ENCODE measurements at regions not wholly inside any gene's neighbourhood (a gene's known extent, or its start where the extent isn't known, plus 50 kb on each side); places are given as distances from the start of the nearest gene placed in this dataset.
"Not testable (repeated sequence)": the region's sequence is repeated elsewhere in the genome, so short reads cannot be mapped to it uniquely, and the experiment has no call there.

- Histone ChIP-seq H3K4me3 (ENCODE audit: low read length) (no peak overlapping the region), H3F3A (ENCODE audit: insufficient read depth, low read length, poor library complexity, severe bottlenecking) (no peaks in the 10 kb centered on the region), H3K36me3 (ENCODE audit: insufficient read depth, low read length) (no peaks in the 10 kb centered on the region), H3K4me2 (ENCODE audit: low read length) (no peak overlapping the region), H3K27me3 (ENCODE audit: insufficient read depth, low read depth, low read length) (no peaks in the 10 kb centered on the region), H3K27ac (ENCODE audit: low read length) (no peak overlapping the region), H2AFZ (ENCODE audit: low read depth, low read length) (no peak overlapping the region), H3K9ac (ENCODE audit: low read length) (no peak overlapping the region), H3K79me2 (replicated peaks; ENCODE audit: insufficient read depth, low read length) (no peaks in the 10 kb centered on the region), H4K20me1 (ENCODE audit: insufficient read depth) (no peaks in the 10 kb centered on the region), H3K9me2 (ENCODE audit: insufficient read depth, low read length) (no peaks in the 10 kb centered on the region), H3K9me3 (ENCODE audit: low read length) (no peaks in the 10 kb centered on the region)
- TF ChIP-seq TAF1 (IDR thresholded peaks at IDR 0.05; ENCODE audit: low read depth) (no peak), RAD21 (conservative IDR thresholded peaks at IDR 0.05) (no peak), POLR2AphosphoS5 (IDR thresholded peaks at IDR 0.05) (no peak), MXI1 (conservative IDR thresholded peaks at IDR 0.05; ENCODE audit: poor library complexity, severe bottlenecking) (no peak), EP300 (conservative IDR thresholded peaks at IDR 0.05; ENCODE audit: poor library complexity, severe bottlenecking) (no peak), SMC3 (conservative IDR thresholded peaks at IDR 0.05; ENCODE audit: poor library complexity) (no peak), CTCF (IDR thresholded peaks at IDR 0.05; ENCODE audit: poor library complexity, severe bottlenecking) (no peak), REST (IDR thresholded peaks at IDR 0.05; ENCODE audit: borderline replicate concordance) (no peak), EZH2 (IDR thresholded peaks at IDR 0.05; ENCODE audit: borderline replicate concordance, insufficient read depth, low read length, poor library complexity, severe bottlenecking) (no peak)
Measured at GRCh38 chr14:58746701-58747100, 108.9 kb downstream of the DACT1 start.

GRCh38 chr14:58747181-58747580 lies 109.4 kb downstream of the DACT1 start:
- no peak overlapping the region for H2AFZ ChIP-seq (ENCODE audit: low read depth, low read length)
- H3K4me3 ChIP-seq (ENCODE audit: low read length), result no peak overlapping the region
- H3K27me3 ChIP-seq (ENCODE audit: insufficient read depth, low read depth, low read length), result no peaks in the 10 kb centered on the region
- no peak overlapping the region for H3K9ac ChIP-seq (ENCODE audit: low read length)
- H3K27ac ChIP-seq (ENCODE audit: low read length), result no peak overlapping the region
- H3K4me2 ChIP-seq (ENCODE audit: low read length), result no peak overlapping the region
- H3F3A ChIP-seq (ENCODE audit: insufficient read depth, low read length, poor library complexity, severe bottlenecking), result no peaks in the 10 kb centered on the region
- no peaks in the 10 kb centered on the region for H4K20me1 ChIP-seq (ENCODE audit: insufficient read depth)
- no peaks in the 10 kb centered on the region for H3K79me2 ChIP-seq (replicated peaks; ENCODE audit: insufficient read depth, low read length)
- no peak for TF ChIP-seq MXI1 (conservative IDR thresholded peaks at IDR 0.05; ENCODE audit: poor library complexity, severe bottlenecking)
- TF ChIP-seq POLR2AphosphoS5 (IDR thresholded peaks at IDR 0.05), result no peak
- TF ChIP-seq EZH2 (IDR thresholded peaks at IDR 0.05; ENCODE audit: borderline replicate concordance, insufficient read depth, low read length, poor library complexity, severe bottlenecking), result no peak
- no peak for TF ChIP-seq CTCF (IDR thresholded peaks at IDR 0.05; ENCODE audit: poor library complexity, severe bottlenecking)
- TF ChIP-seq RAD21 (conservative IDR thresholded peaks at IDR 0.05), result no peak
- TF ChIP-seq EP300 (conservative IDR thresholded peaks at IDR 0.05; ENCODE audit: poor library complexity, severe bottlenecking), result no peak
- TF ChIP-seq SMC3 (conservative IDR thresholded peaks at IDR 0.05; ENCODE audit: poor library complexity), result no peak
- TF ChIP-seq REST (IDR thresholded peaks at IDR 0.05; ENCODE audit: borderline replicate concordance), result no peak
- no peak for TF ChIP-seq TAF1 (IDR thresholded peaks at IDR 0.05; ENCODE audit: low read depth)
- H3K36me3 ChIP-seq (ENCODE audit: insufficient read depth, low read length), result no peaks in the 10 kb centered on the region
- H3K9me2 ChIP-seq (ENCODE audit: insufficient read depth, low read length), result no peaks in the 10 kb centered on the region
- H3K9me3 ChIP-seq (ENCODE audit: low read length), result no peaks in the 10 kb centered on the region

- H3K27me3 ChIP-seq (ENCODE audit: insufficient read depth, low read depth, low read length); H4K20me1 ChIP-seq (ENCODE audit: insufficient read depth); H3K27ac ChIP-seq (ENCODE audit: low read length); H3K4me2 ChIP-seq (ENCODE audit: low read length); H3K4me3 ChIP-seq (ENCODE audit: low read length); H3K9me2 ChIP-seq (ENCODE audit: insufficient read depth, low read length); H3K79me2 ChIP-seq (replicated peaks; ENCODE audit: insufficient read depth, low read length); H3F3A ChIP-seq (ENCODE audit: insufficient read depth, low read length, poor library complexity, severe bottlenecking); H3K36me3 ChIP-seq (ENCODE audit: insufficient read depth, low read length); H2AFZ ChIP-seq (ENCODE audit: low read depth, low read length); H3K9me3 ChIP-seq (ENCODE audit: low read length); H3K9ac ChIP-seq (ENCODE audit: low read length): not testable (repeated sequence)
Measured at GRCh38 chr14:58748251-58748650, 110.5 kb downstream of the DACT1 start.
